ENCODE measurements at regions not wholly inside any gene's neighbourhood (a gene's known extent, or its start where the extent isn't known, plus 50 kb on each side); places are given as distances from the start of the nearest gene placed in this dataset.

DNA sequence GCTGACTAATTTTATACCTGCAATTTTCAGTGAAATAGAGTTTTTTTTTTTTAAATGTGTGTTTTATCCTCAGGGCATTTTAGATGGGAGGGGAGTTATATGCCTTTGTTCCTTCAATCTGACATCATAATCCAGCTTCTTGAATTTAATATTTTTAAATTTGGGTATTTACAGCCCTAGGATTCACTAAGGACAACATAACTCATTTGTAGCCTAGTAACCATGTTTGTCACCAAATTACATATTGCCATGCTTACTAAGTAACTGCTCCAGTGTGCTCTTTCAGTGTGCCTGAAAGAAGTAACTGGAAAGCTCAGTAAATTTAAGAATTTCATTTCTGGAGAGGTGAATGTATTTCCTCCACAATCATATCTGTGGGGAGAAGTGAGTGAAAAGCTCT, 56.8 kb upstream of the DGKB start:
- no peak for TF ChIP-seq GATA3 (IDR thresholded peaks at IDR 0.05; ENCODE audit: low read depth, low read length)
- no peak for TF ChIP-seq GATA2 (IDR thresholded peaks at IDR 0.05; ENCODE audit: low read depth, low read length)

DNA sequence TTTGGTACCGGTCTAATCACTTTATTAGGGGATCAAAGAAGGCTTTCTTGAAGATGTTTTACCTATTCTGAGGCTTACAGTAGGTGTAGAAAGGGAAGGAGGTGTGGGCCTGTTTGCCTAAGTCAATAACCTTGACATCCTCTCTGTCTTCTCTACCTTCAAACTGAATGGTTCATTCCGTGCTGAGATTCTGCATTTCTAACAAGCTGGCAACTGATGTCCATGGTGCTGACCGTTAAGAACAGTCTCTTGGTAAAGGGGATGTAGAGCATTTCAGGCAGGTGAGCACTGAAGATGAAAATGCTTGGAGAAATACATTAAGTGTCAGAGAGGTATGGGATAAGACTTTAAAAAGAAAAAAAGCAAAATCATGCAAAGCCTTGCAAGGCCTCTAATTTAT, 51.5 kb upstream of the DGKB start:
- TF ChIP-seq GATA3 (IDR thresholded peaks at IDR 0.05; ENCODE audit: low read depth, low read length): no peak

Data from SH-SY5Y (cell line).